Glutamatergic neuron (in vitro differentiated cells): ENCODE measurements at regions not wholly inside any gene's neighbourhood (a gene's known extent, or its start where the extent isn't known, plus 50 kb on each side); places are given as distances from the start of the nearest gene placed in this dataset.
"Not testable (repeated sequence)": the region's sequence is repeated elsewhere in the genome, so short reads cannot be mapped to it uniquely, and the experiment has no call there.

Experiments used
- DNase-seq: peaks from one replicate; pipeline ENCODE4 v3.0.0; 2022
- H3K27ac Mint-ChIP-seq: one replicate; pipeline ENCODE4 v1.8.0; 2020; ENCODE audit warnings: mild to moderate bottlenecking, mixed read lengths, inconsistent platforms; ENCODE audit not compliant: unreplicated experiment
- H3K27me3 Mint-ChIP-seq: one replicate; pipeline ENCODE4 v1.8.0; 2020; ENCODE audit warnings: mild to moderate bottlenecking, moderate library complexity, mixed read lengths, inconsistent platforms; ENCODE audit not compliant: unreplicated experiment
- H3K36me3 Mint-ChIP-seq: one replicate; pipeline ENCODE4 v1.8.0; 2020; ENCODE audit warnings: mild to moderate bottlenecking, mixed read lengths, inconsistent platforms; ENCODE audit not compliant: unreplicated experiment
- H3K4me1 Mint-ChIP-seq: one replicate; pipeline ENCODE4 v1.8.0; 2020; ENCODE audit warnings: mild to moderate bottlenecking, low read depth, mixed read lengths, inconsistent platforms; ENCODE audit not compliant: unreplicated experiment
- H3K4me3 Mint-ChIP-seq: one replicate; pipeline ENCODE4 v1.8.0; 2020; ENCODE audit warnings: mild to moderate bottlenecking, mixed read lengths, inconsistent platforms; ENCODE audit not compliant: unreplicated experiment
- H3K9me3 Mint-ChIP-seq: one replicate; pipeline ENCODE4 v1.8.0; 2020; ENCODE audit warnings: mild to moderate bottlenecking, moderate library complexity, mixed read lengths, inconsistent platforms; ENCODE audit not compliant: unreplicated experiment
- CTCF ChIP-seq: fragments of 200-600 bp; sonication (generic); IDR thresholded peaks from one replicate; pipeline ENCODE4 v1.5.0; 2021; ENCODE audit not compliant: partially characterized antibody, unreplicated experiment

GRCh38 chr4:17012451-17012850 lies 114.0 kb upstream of the LDB2 start:
- no peaks in the 10 kb centered on the region for H3K4me1 Mint-ChIP-seq
- H3K27me3 Mint-ChIP-seq: peaks cover 1% of the 10 kb centered on the region
- no peak for DNase-seq
- no peaks in the 10 kb centered on the region for H3K36me3 Mint-ChIP-seq
- TF ChIP-seq CTCF: no peak
- no peak overlapping the region for H3K27ac Mint-ChIP-seq
- no peak overlapping the region for H3K4me3 Mint-ChIP-seq
- no peaks in the 10 kb centered on the region for H3K9me3 Mint-ChIP-seq

DNA sequence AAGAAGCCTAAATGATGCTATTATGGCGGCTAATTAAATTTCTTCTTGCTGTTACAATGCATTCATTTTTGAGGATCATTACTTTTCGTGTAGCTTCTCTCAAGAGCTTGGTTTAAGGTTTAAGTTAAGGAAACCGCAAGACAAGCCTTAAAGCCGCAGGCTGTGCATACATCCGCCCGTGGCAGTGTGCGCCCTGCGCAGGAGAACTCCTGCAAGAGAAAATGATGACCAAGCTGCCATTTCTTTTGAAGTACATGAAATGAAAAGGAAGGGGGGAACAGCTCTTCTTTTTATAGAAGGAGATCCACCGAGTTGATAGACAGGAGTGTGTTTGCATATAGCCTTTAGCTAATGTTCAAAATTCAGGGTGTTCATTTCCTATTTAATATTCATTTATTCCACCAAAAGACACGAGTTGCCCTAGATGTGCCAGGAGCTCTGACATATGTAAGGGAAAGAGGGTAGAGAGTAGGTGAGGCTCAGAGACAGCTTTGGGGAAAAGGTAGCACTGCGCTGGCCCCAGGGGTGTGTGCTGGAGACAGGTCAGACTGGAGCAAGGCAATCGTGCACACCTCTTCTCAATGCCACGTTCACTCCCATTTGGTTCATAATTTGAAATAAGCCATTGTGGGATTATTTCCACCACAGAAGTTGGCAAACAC lies 112.1 kb upstream of the LDB2 start:
- Mint-ChIP-seq H3K27me3 (peaks cover 1% of the 10 kb centered on the region), H3K4me3 (no peak overlapping the region), H3K4me1 (no peaks in the 10 kb centered on the region), H3K27ac (no peak overlapping the region), H3K9me3 (no peaks in the 10 kb centered on the region), H3K36me3 (no peaks in the 10 kb centered on the region)
- no peak for TF ChIP-seq CTCF
- no peak for DNase-seq

DNA sequence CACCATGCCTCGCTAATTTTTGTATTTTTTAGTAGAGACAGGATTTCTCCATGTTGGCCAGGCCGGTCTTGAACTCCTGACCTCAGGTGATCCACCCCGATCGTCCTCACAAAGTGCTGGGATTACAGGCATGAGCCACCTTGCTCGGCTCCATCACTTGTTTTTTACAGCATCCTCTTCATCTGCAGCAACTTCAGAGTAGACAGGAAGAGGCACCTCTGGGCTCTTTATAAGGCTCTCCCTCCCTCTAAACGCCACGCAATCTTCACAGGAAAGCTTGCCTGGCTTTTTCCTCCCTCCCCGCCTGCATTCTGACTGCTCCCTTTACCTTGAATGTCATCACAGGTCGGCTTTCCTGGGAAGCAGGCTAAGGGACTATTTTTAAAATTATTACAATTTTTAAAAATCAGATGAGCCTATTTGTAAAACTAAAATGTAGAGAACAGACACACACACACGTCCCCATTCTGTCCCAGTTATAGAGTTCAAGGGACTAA lies 111.5 kb upstream of the LDB2 start:
- TF ChIP-seq CTCF: no peak
- H3K27ac Mint-ChIP-seq: no peak overlapping the region
- no peaks in the 10 kb centered on the region for H3K4me1 Mint-ChIP-seq
- H3K9me3 Mint-ChIP-seq: no peaks in the 10 kb centered on the region
- peaks cover 1% of the 10 kb centered on the region for H3K27me3 Mint-ChIP-seq
- no peak for DNase-seq
- H3K36me3 Mint-ChIP-seq: no peaks in the 10 kb centered on the region
- H3K4me3 Mint-ChIP-seq: no peak overlapping the region

DNA sequence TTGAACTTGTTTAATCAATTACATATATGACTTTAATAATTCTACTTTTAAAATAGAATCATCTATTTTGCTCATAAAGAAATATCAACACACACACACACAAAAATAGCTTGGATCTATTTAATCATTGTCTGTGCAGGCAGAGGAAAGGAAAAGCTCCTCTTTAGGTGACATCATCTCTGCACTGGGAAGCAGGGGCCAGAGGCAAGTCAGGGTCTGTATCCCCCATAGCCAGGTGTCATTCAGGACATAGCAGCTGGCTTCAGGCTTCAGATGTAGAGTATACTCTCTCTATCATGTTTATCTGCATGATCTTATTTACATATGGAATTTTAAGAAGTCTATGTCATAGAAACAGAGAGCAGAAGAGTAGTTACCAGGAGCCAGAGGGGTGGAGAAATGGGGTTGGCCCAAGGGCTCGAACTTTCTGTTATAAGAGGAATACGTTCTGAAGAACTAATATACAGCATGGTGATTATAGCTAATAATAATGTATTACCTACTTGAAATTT lies 110.4 kb upstream of the LDB2 start:
- H3K9me3 Mint-ChIP-seq: no peaks in the 10 kb centered on the region
- no peak for DNase-seq

DNA sequence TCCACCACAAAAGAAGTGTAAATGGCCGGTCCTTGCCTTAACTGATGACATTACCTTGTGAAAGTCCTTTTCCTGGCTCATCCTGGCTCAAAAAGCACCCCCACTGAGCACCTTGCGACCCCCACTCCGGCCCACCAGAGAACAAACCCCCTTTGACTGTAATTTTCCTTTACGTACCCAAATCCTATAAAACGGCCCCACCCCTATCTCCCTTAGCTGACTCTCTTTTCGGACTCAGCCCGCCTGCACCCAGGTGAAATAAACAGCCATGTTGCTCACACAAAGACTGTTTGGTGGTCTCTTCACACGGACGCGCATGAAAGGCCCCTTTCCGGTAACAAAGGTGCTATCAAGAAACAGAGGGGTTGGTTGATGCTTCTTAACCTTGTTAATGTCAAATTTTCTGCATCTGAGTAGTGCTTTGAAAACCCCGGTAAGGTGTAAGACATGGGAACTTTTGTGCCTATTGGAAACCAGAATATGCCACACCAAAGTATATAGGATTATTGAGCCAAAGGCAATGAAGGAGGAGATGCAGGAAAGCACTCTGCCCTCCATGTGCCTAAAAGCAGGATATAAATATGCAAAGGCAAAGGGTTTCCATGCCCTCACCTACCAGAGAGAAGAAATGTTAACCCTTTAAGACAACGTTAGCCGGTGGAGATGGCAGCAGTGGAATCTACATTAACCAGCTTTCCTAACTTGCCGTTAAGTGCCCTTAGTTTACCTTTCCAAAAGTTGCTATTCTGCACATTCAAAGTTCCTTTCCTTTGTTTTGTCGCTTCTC lies 105.4 kb upstream of the LDB2 start:
- not testable (repeated sequence) for H3K4me1 Mint-ChIP-seq, H3K27me3 Mint-ChIP-seq, H3K27ac Mint-ChIP-seq, H3K36me3 Mint-ChIP-seq, DNase-seq, H3K9me3 Mint-ChIP-seq, H3K4me3 Mint-ChIP-seq

More for the DNA sequence above, 110.4 kb upstream of the LDB2 start:
- H3K4me1 Mint-ChIP-seq: no peaks in the 10 kb centered on the region
- H3K4me3 Mint-ChIP-seq: no peak overlapping the region
- no peaks in the 10 kb centered on the region for H3K36me3 Mint-ChIP-seq
- no peak for TF ChIP-seq CTCF
- H3K27me3 Mint-ChIP-seq: peaks cover 1% of the 10 kb centered on the region
- H3K27ac Mint-ChIP-seq: no peak overlapping the region
